ENCODE measurements at regions not wholly inside any gene's neighbourhood (a gene's known extent, or its start where the extent isn't known, plus 50 kb on each side); places are given as distances from the start of the nearest gene placed in this dataset.

DNA sequence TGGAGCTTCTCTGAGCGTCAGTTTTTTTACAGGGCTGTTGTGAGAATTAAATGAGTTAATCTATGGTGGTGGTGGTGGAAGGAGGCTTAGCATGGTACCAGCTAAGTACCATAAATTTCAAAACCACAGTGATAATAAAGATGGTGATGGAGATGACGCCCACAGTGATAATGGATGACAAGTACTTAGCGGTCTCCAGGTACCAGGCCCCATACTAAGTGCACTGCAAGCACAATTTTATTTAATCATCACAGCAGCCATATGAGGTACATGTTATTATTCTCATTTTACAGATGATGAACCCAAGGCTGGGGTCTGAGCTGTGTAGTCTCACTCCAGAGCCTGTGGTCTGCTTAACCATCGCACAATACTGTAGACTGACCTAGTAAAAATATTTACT lies 75.1 kb downstream of the PAX1 start:
- TF ChIP-seq POLR2A (IDR thresholded peaks at IDR 0.05), result no peak
- TF ChIP-seq EP300 (IDR thresholded peaks at IDR 0.05), result no peak
- TF ChIP-seq, protein P1, sequence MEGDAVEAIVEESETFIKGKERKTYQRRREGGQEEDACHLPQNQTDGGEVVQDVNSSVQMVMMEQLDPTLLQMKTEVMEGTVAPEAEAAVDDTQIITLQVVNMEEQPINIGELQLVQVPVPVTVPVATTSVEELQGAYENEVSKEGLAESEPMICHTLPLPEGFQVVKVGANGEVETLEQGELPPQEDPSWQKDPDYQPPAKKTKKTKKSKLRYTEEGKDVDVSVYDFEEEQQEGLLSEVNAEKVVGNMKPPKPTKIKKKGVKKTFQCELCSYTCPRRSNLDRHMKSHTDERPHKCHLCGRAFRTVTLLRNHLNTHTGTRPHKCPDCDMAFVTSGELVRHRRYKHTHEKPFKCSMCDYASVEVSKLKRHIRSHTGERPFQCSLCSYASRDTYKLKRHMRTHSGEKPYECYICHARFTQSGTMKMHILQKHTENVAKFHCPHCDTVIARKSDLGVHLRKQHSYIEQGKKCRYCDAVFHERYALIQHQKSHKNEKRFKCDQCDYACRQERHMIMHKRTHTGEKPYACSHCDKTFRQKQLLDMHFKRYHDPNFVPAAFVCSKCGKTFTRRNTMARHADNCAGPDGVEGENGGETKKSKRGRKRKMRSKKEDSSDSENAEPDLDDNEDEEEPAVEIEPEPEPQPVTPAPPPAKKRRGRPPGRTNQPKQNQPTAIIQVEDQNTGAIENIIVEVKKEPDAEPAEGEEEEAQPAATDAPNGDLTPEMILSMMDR (IDR thresholded peaks at IDR 0.05), result no peak

Data from stomach (tissue), 4 donors.